Choroid plexus epithelial cell (primary cell): ENCODE measurements at regions not wholly inside any gene's neighbourhood (a gene's known extent, or its start where the extent isn't known, plus 50 kb on each side); places are given as distances from the start of the nearest gene placed in this dataset.
"Not testable (repeated sequence)": the region's sequence is repeated elsewhere in the genome, so short reads cannot be mapped to it uniquely, and the experiment has no call there.

Experiments
- DNase-seq: peaks from one replicate; pipeline ENCODE4 v3.0.0-alpha.2; 2010; ENCODE audit warnings: low read depth
- H3K4me3 ChIP-seq: 2 replicates; pipeline ENCODE4 v1.5.1; 2011; ENCODE audit warnings: low read depth, mild to moderate bottlenecking, control low read depth, low read length, moderate library complexity
- TF ChIP-seq, protein P1 (sequence below): conservative IDR thresholded peaks from 2 replicates; pipeline ENCODE4 v1.5.1; 2011; ENCODE audit warnings: low read depth, mild to moderate bottlenecking, control low read depth, inconsistent platforms, low read length, moderate library complexity

DNA sequence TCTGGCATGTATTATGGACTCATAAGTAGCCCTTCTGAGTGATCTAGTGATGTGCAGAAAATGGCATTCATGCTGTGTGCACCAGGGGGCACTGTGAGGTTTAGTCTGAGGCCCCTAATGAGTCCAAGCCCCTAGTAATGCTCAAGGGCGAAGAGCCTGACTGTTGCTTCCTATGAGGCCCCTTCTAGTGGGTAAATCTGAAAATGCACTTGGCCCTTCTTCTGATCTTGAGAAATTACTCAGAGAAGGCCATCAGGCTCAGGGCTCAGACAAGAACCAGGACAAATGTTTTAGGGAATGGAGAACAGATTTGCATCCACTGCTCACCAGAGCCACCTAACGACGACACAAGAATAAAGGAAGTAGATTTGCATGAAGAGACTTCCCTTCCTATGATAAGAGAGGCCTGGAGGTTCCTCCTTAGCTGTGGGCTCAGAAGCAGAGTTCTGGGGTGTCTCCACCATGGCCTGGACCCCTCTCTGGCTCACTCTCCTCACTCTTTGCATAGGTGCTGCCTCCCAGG, 75.8 kb downstream of the GGTLC2 start:
- TF ChIP-seq, protein P1, sequence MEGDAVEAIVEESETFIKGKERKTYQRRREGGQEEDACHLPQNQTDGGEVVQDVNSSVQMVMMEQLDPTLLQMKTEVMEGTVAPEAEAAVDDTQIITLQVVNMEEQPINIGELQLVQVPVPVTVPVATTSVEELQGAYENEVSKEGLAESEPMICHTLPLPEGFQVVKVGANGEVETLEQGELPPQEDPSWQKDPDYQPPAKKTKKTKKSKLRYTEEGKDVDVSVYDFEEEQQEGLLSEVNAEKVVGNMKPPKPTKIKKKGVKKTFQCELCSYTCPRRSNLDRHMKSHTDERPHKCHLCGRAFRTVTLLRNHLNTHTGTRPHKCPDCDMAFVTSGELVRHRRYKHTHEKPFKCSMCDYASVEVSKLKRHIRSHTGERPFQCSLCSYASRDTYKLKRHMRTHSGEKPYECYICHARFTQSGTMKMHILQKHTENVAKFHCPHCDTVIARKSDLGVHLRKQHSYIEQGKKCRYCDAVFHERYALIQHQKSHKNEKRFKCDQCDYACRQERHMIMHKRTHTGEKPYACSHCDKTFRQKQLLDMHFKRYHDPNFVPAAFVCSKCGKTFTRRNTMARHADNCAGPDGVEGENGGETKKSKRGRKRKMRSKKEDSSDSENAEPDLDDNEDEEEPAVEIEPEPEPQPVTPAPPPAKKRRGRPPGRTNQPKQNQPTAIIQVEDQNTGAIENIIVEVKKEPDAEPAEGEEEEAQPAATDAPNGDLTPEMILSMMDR: peak; percentile 79
- H3K4me3 ChIP-seq: no peak overlapping the region
- peak; percentile 79 for DNase-seq

GRCh38 chr22:22720724-22721261, 76.4 kb downstream of the GGTLC2 start:
- DNase-seq: peak; percentile 25
- TF ChIP-seq, protein P1: no peak
- H3K4me3 ChIP-seq: no peak overlapping the region

DNA sequence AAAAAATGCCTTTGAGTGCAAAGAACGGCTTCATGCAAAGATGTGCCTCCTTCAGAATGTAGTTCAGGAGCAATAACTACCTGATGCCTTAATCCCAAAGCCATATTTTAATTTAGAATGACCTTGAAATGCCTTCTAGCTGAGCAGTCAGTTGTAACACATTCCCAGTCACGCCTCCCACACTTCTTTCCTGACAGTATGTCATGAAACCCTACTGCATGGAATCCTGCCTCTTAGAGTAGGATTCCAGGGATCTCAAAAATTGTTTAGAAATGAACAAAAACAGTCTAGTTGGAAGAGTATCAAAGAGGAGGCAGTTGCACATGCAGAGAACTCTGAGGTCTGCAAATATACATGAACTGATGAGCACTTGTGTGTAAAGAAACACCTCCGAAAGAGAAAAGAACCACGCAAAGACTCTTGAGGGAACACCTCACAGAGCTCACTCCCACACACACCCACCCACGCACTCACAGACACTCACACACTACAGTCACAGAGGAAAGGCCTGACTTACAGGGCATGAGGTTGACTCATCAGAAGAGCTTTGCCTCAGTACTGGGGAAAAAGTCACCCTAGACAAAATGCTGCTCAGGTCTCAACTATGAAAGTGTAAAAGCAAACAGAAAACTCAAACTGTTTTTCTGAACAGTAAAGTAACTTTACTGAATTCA, 77.4 kb downstream of the GGTLC2 start:
- TF ChIP-seq, protein P1: no peak
- no peak overlapping the region for H3K4me3 ChIP-seq
- peak; percentile 80 for DNase-seq

DNA sequence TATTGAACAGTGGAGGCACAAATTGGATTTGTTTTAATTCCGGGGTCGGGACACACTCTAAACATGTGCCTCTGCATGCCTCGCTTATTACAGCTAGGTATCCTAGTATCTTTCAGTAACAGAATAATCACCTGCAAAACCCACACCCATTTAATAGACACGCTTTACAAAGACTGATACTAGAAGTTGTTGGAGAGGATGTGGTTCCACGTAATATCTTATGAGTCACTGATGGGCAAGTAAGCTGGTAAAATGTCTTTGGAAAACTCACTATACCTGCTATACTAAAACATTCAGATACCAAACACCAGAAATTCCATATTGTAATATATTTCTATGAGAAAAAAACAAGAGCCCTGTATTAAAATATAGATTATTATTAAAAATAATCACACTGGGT, 84.0 kb downstream of the GGTLC2 start:
- H3K4me3 ChIP-seq: no peak overlapping the region
- DNase-seq: no peak
- TF ChIP-seq, protein P1: no peak

GRCh38 chr22:22730655-22731373, 86.4 kb downstream of the GGTLC2 start:
- no peak for DNase-seq
- H3K4me3 ChIP-seq: no peak overlapping the region
- TF ChIP-seq, protein P1: no peak

DNA sequence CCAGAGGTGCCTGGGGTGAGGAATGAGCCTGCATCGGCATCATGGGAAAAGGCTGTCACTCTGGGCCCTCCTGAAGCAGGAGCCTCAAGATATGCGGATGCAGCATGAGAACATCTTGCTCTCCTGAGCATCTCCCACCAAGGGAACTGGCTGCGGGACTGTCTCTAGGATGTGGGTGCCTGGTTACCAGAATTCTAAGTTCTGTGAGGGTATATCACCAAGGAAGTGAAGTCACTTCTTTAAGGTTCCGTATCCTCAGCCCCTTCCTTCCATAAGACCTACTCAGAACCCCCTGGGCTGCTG, 86.9 kb downstream of the GGTLC2 start:
- TF ChIP-seq, protein P1: no peak

GRCh38 chr22:22733006-22733405, 88.6 kb downstream of the GGTLC2 start:
- not testable (repeated sequence) for H3K4me3 ChIP-seq, DNase-seq

More for the DNA sequence above, 86.9 kb downstream of the GGTLC2 start:
- H3K4me3 ChIP-seq: no peak overlapping the region
- no peak for DNase-seq
